H1 (cell line): ENCODE measurements at regions not wholly inside any gene's neighbourhood (a gene's known extent, or its start where the extent isn't known, plus 50 kb on each side); places are given as distances from the start of the nearest gene placed in this dataset.

Experiments
- CTCF ChIA-PET: fragments of 300-600 bp; sonication (Branson Sonifier 250); formaldehyde crosslinking; loops from one replicate; lab custom pipeline; 2021; ENCODE audit not compliant: partially characterized antibody; lab: Charles Lee
- POLR2A ChIA-PET: fragments of 300-600 bp; sonication (Branson Sonifier 250); formaldehyde crosslinking; loops from one replicate; lab custom pipeline; 2021; ENCODE audit warnings: inconsistent platforms; ENCODE audit not compliant: partially characterized antibody; lab: Charles Lee
- DNase-seq, 2 experiments: peaks; one replicate each; pipeline versions ENCODE4 v3.0.0 to v3.0.0-alpha.2; 2010 to 2022; ENCODE audit warnings: low spot score in 2 of 2, low read depth in 1 of 2, mixed read lengths in 1 of 2
- FAIRE-seq: peaks from 2 replicates; lab custom pipeline; 2011; peaks lifted over from hg19 to GRCh38; lab: Jason Lieb, UNC
- H2AFZ ChIP-seq: 2 replicates; pipeline ENCODE4 v1.8.1; 2012; ENCODE audit warnings: low read length, inconsistent platforms
- H2AK5ac ChIP-seq: 2 replicates; pipeline ENCODE4 v1.6.1; 2013; ENCODE audit warnings: low read depth, low read length
- H2BK120ac ChIP-seq: replicated peaks from 2 replicates; pipeline ENCODE3; 2013; ENCODE audit warnings: low read depth, low read length, inconsistent platforms
- H2BK12ac ChIP-seq: 2 replicates; pipeline ENCODE4 v1.6.1; 2013; ENCODE audit warnings: low read depth, low read length
- H2BK15ac ChIP-seq: 2 replicates; pipeline ENCODE4 v1.6.1; 2013; ENCODE audit warnings: low read length
- H2BK20ac ChIP-seq: 2 replicates; pipeline ENCODE4 v1.6.1; 2013; ENCODE audit warnings: low read length
- H2BK5ac ChIP-seq: 2 replicates; pipeline ENCODE4 v1.6.1; 2013; ENCODE audit warnings: low read depth, low read length
- H3K14ac ChIP-seq: 2 replicates; pipeline ENCODE4 v1.6.1; 2013; ENCODE audit warnings: inconsistent platforms; ENCODE audit not compliant: insufficient read length
- H3K18ac ChIP-seq: 2 replicates; pipeline ENCODE4 v1.6.1; 2013; ENCODE audit warnings: low read length; ENCODE audit errors: extremely low read depth
- H3K23ac ChIP-seq: 2 replicates; pipeline ENCODE4 v1.6.1; 2013; ENCODE audit warnings: inconsistent platforms; ENCODE audit not compliant: insufficient read length
- H3K23me2 ChIP-seq: 2 replicates; pipeline ENCODE4 v1.6.1; 2013; ENCODE audit warnings: low read depth, low read length
- H3K27ac ChIP-seq: 2 replicates; pipeline ENCODE4 v1.6.1; 2011; ENCODE audit warnings: low read depth, low read length, inconsistent platforms
- H3K27me3 ChIP-seq, 4 experiments: replicated peaks in 1 of 4; 1 replicate in 1 of 4; 2 replicates in 3 of 4; pipeline versions ENCODE4 v1.6.1 to v1.8.1; 2011 to 2013; ENCODE audit warnings: low read length in 3 of 4, mild to moderate bottlenecking in 3 of 4, inconsistent platforms in 2 of 4, mixed read lengths in 2 of 4, moderate library complexity in 1 of 4; ENCODE audit not compliant: control insufficient read depth in 3 of 4, insufficient read depth in 3 of 4; ENCODE audit errors: extremely low read depth in 1 of 4
- H3K36me3 ChIP-seq, 4 experiments: 2 replicates each; pipeline versions ENCODE4 v1.6.1 to v1.8.1; 2011 to 2013; ENCODE audit warnings: mild to moderate bottlenecking in 4 of 4, low read length in 3 of 4, moderate library complexity in 2 of 4, control low read depth in 1 of 4, inconsistent platforms in 1 of 4; ENCODE audit not compliant: insufficient read depth in 4 of 4, control insufficient read depth in 2 of 4
- H3K4ac ChIP-seq: replicated peaks from 2 replicates; pipeline ENCODE3; 2013; ENCODE audit warnings: low read length, low read depth, mixed read lengths, inconsistent platforms; ENCODE audit not compliant: insufficient read length
- H3K4me1 ChIP-seq, 4 experiments: replicated peaks in 1 of 4; 1 replicate in 1 of 4; 2 replicates in 3 of 4; pipeline versions ENCODE4 v1.6.1 to v1.8.1; 2011 to 2013; ENCODE audit warnings: low read length in 3 of 4, inconsistent platforms in 2 of 4, mixed read lengths in 1 of 4; ENCODE audit not compliant: insufficient read depth in 4 of 4, control insufficient read depth in 3 of 4
- H3K4me2 ChIP-seq, 2 experiments: 2 replicates each; pipeline versions ENCODE4 v1.6.1 to v1.8.1; 2011 to 2013; ENCODE audit warnings: low read depth in 2 of 2, low read length in 2 of 2, control low read depth in 1 of 2, inconsistent platforms in 1 of 2, mild to moderate bottlenecking in 1 of 2; ENCODE audit not compliant: insufficient read depth in 1 of 2
- H3K4me3 ChIP-seq, 4 experiments: fragments of 200-600, 300-600 bp in 1 of 4; sonication (generic), shearing (Covaris generic), sonication (Bioruptor Twin) in 1 of 4; 2 replicates each; pipeline versions ENCODE4 v1.5.1 to v1.8.1; 2011 to 2016; ENCODE audit warnings: low read length in 4 of 4, low read depth in 3 of 4, control low read depth in 2 of 4, inconsistent platforms in 2 of 4, mild to moderate bottlenecking in 2 of 4, mixed read lengths in 1 of 4, moderate library complexity in 1 of 4; ENCODE audit not compliant: insufficient read depth in 2 of 4; ENCODE audit errors: extremely low read depth in 1 of 4
- H3K56ac ChIP-seq: replicated peaks from 2 replicates; pipeline ENCODE3; 2013; ENCODE audit warnings: low read depth, mild to moderate bottlenecking, mixed read lengths, low read length, inconsistent platforms; ENCODE audit not compliant: insufficient read length
- H3K79me1 ChIP-seq: 2 replicates; pipeline ENCODE4 v1.6.1; 2013; ENCODE audit warnings: low read depth, low read length, control low read depth
- H3K79me2 ChIP-seq, 2 experiments: 2 replicates each; pipeline versions ENCODE4 v1.6.1 to v1.8.1; 2012 to 2013; ENCODE audit warnings: low read length in 2 of 2, mild to moderate bottlenecking in 2 of 2, inconsistent platforms in 1 of 2; ENCODE audit not compliant: insufficient read depth in 2 of 2, control insufficient read depth in 1 of 2
- H3K9ac ChIP-seq, 4 experiments: replicated peaks in 1 of 4; 1 replicate in 1 of 4; 2 replicates in 3 of 4; pipeline versions ENCODE4 v1.6.1 to v1.8.1; 2011 to 2013; ENCODE audit warnings: low read depth in 3 of 4, low read length in 3 of 4, control low read depth in 2 of 4, mild to moderate bottlenecking in 2 of 4, moderate library complexity in 2 of 4, inconsistent platforms in 1 of 4; ENCODE audit errors: extremely low read depth in 1 of 4
- H3K9me3 ChIP-seq, 2 experiments: 2 replicates each; pipeline versions ENCODE4 v1.6.1 to v1.8.1; 2012 to 2013; ENCODE audit warnings: mild to moderate bottlenecking in 2 of 2, moderate library complexity in 2 of 2, control low read depth in 1 of 2, inconsistent platforms in 1 of 2, low read depth in 1 of 2, low read length in 1 of 2, mixed read lengths in 1 of 2; ENCODE audit not compliant: insufficient read depth in 2 of 2
- H4K20me1 ChIP-seq, 2 experiments: replicated peaks in 1 of 2; 2 replicates each; pipeline versions ENCODE3 to v1.8.1; 2011 to 2013; ENCODE audit warnings: inconsistent platforms in 2 of 2, low read length in 2 of 2, mild to moderate bottlenecking in 1 of 2; ENCODE audit not compliant: insufficient read depth in 2 of 2, control insufficient read depth in 1 of 2
- H4K5ac ChIP-seq: 2 replicates; pipeline ENCODE4 v1.6.1; 2013; ENCODE audit warnings: low read length, low read depth, mixed read lengths, inconsistent platforms; ENCODE audit not compliant: insufficient read length
- H4K8ac ChIP-seq: 2 replicates; pipeline ENCODE4 v1.8.0; 2013; ENCODE audit warnings: mild to moderate bottlenecking, moderate library complexity, low read length, inconsistent platforms; ENCODE audit not compliant: insufficient read depth; ENCODE audit errors: extremely low read depth
- H4K91ac ChIP-seq: replicated peaks from 2 replicates; pipeline ENCODE3; 2013; ENCODE audit warnings: low read length, mixed read lengths, inconsistent platforms; ENCODE audit not compliant: insufficient read length
- BRCA1 ChIP-seq: IDR thresholded peaks from 2 replicates; pipeline ENCODE4 v1.6.1; 2012; ENCODE audit warnings: low read depth, low read length, improper control_type of control experiment
- CTCF ChIP-seq, 3 experiments: IDR thresholded peaks; 1 replicate in 2 of 3; 2 replicates in 1 of 3; pipeline versions ENCODE4 v1.5.1 to v1.6.1; 2011; ENCODE audit warnings: low read length in 3 of 3, mild to moderate bottlenecking in 3 of 3, inconsistent platforms in 2 of 3, low read depth in 1 of 3, moderate library complexity in 1 of 3; ENCODE audit not compliant: insufficient read depth in 1 of 3; ENCODE audit errors: control extremely low read depth in 1 of 3
- E2F6 ChIP-seq: IDR thresholded peaks from 2 replicates; pipeline ENCODE4 v1.6.1; 2012; ENCODE audit warnings: inconsistent platforms
- GABPA ChIP-seq: IDR thresholded peaks from 2 replicates; pipeline ENCODE4 v1.6.1; 2011; ENCODE audit warnings: mild to moderate bottlenecking, low read length, moderate library complexity, borderline replicate concordance; ENCODE audit not compliant: insufficient read depth
- POLR2A ChIP-seq, 2 experiments: IDR thresholded peaks; 1 replicate in 1 of 2; 2 replicates in 1 of 2; pipeline ENCODE4 v1.6.1; 2011; ENCODE audit warnings: low read depth in 2 of 2, low read length in 2 of 2, mild to moderate bottlenecking in 2 of 2; ENCODE audit errors: control extremely low read depth in 1 of 2
- POLR2AphosphoS5 ChIP-seq: IDR thresholded peaks from 2 replicates; pipeline ENCODE4 v1.6.1; 2011; ENCODE audit warnings: low read depth, low read length
- TBP ChIP-seq: IDR thresholded peaks from 2 replicates; pipeline ENCODE4 v1.6.1; 2011; ENCODE audit warnings: low read depth, low read length, improper control_type of control experiment
- WGBS, 2 experiments: shearing (Covaris generic) in 1 of 2; methylation state at CpG; one replicate each; pipeline versions ENCODE4 v1.1.6 to v1.1.7; 2013 to 2015; ENCODE audit warnings: low lambda C conversion rate in 2 of 2, mixed read lengths in 2 of 2, inconsistent platforms in 1 of 2, low coverage in 1 of 2, missing lambda C conversion rate in 1 of 2; ENCODE audit not compliant: insufficient replicate concordance in 2 of 2, insufficient coverage in 1 of 2, insufficient read length in 1 of 2; ENCODE audit errors: extremely low coverage in 1 of 2, missing lambda C conversion rate in 1 of 2; 5-methylcytosine and 5-hydroxymethylcytosine counted together
- TF ChIP-seq, protein P1 (sequence below): IDR thresholded peaks from 2 replicates; pipeline ENCODE4 v1.6.1; 2011; ENCODE audit warnings: low read depth, mild to moderate bottlenecking, low read length; ENCODE audit not compliant: insufficient read depth

- Histone ChIP-seq H3K23me2 (no peaks in the 10 kb centered on the region), H2BK120ac (no peak overlapping the region), H4K5ac (no peak overlapping the region), H3K4me3 (no peak overlapping the region), H2BK20ac (no peak overlapping the region), H3K9me3 (peaks cover 0 to 4% of the 10 kb centered on the region in 2 experiments; a peak in 1 of 4 replicates), H3K79me1 (no peaks in the 10 kb centered on the region), H3K56ac (no peak overlapping the region), H2BK15ac (no peak overlapping the region), H2AK5ac (no peak overlapping the region), H2BK12ac (no peak overlapping the region), H3K4me1 (peaks cover 0 to 3% (median 0%) of the 10 kb centered on the region in 4 experiments; a peak in 2 of 7 replicates), H3K23ac (no peak overlapping the region), H3K18ac (no peak overlapping the region), H3K4ac (no peak overlapping the region), H3K4me2 (no peak overlapping the region), H3K27me3 (no peaks in the 10 kb centered on the region), H3K79me2 (no peaks in the 10 kb centered on the region), H4K20me1 (no peaks in the 10 kb centered on the region), H4K8ac (no peak overlapping the region), H2AFZ (no peak overlapping the region), H2BK5ac (no peak overlapping the region), H3K14ac (no peak overlapping the region), H3K9ac (no peak overlapping the region), H4K91ac (no peak overlapping the region), H3K27ac (no peak overlapping the region), H3K36me3 (no peaks in the 10 kb centered on the region)
- CTCF ChIA-PET: interaction anchor here (0.5 to 3.8 kb wide), 13 partner anchors 10 to 284 kb away, joined by 3 to 25 read pairs (median 3); no protein-coding TSS in a partner anchor
- no peak for DNase-seq
- FAIRE-seq: no peak
- 97% methylated on average over 17 of the region's 17 CpGs; no CpG with 5 or more reads in 1 of the 2 experiments for WGBS, 2 experiments
- POLR2A ChIA-PET: no interaction called here
- TF ChIP-seq E2F6: peak; percentile 70
- no peak for TF ChIP-seq GABPA
- TF ChIP-seq POLR2A (IDR thresholded peaks at IDR 0.05; ENCODE audit: control extremely low read depth in 1 of 2, low read depth in 2 of 2, low read length in 2 of 2): no peak
- TF ChIP-seq BRCA1: no peak
- TF ChIP-seq TBP: no peak
- TF ChIP-seq, protein P1, sequence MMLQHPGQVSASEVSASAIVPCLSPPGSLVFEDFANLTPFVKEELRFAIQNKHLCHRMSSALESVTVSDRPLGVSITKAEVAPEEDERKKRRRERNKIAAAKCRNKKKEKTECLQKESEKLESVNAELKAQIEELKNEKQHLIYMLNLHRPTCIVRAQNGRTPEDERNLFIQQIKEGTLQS: no peak
- TF ChIP-seq CTCF (IDR thresholded peaks at IDR 0.05; ENCODE audit: control extremely low read depth in 1 of 3, insufficient read depth in 1 of 3, low read depth in 1 of 3, low read length in 3 of 3): peak in 1 of 3 experiments; percentile 23; a peak in 1 of 4 replicates
- TF ChIP-seq POLR2AphosphoS5: no peak
These were observed 396.6 kb downstream of the NPHP4 start for GRCh38 chr1:5595531-5596170.
